Uterus (tissue), 3 donors: ENCODE measurements at regions not wholly inside any gene's neighbourhood (a gene's known extent, or its start where the extent isn't known, plus 50 kb on each side); places are given as distances from the start of the nearest gene placed in this dataset.
A peak's percentile ranks its signal among the peaks of the same experiment; 100 is the strongest.

Source experiments
- DNase-seq, 2 donors: peaks; one replicate each; pipeline ENCODE4 v3.0.0-alpha.2; 2019 to 2020
- H3K27ac ChIP-seq, 2 donors: fragments of 200-600 bp; sonication (generic); 1 replicate in 1 of 2; 2 replicates in 1 of 2; pipeline ENCODE4 v1.5.1; 2016 to 2018
- H3K27me3 ChIP-seq, 2 donors: fragments of 200-600 bp; sonication (generic); one replicate each; pipeline ENCODE4 v1.5.1; 2018 to 2019; ENCODE audit warnings: control low read depth in 1 of 2
- H3K36me3 ChIP-seq, 2 donors: fragments of 200-600 bp; sonication (generic); one replicate each; pipeline ENCODE4 v1.5.1; 2019; ENCODE audit warnings: control low read depth in 1 of 2
- H3K4me1 ChIP-seq, 2 donors: fragments of 200-600 bp; sonication (generic); one replicate each; pipeline ENCODE4 v1.5.1; 2018 to 2019; ENCODE audit warnings: control low read depth in 1 of 2
- H3K4me3 ChIP-seq, 2 donors: fragments of 200-600 bp; sonication (generic); 1 replicate in 1 of 2; 2 replicates in 1 of 2; pipeline ENCODE4 v1.5.1; 2018 to 2019; ENCODE audit warnings: mild to moderate bottlenecking in 1 of 2
- H3K9me3 ChIP-seq, 2 donors: fragments of 200-600 bp; sonication (generic); one replicate each; pipeline ENCODE4 v1.5.1; 2019; ENCODE audit warnings: control low read depth in 1 of 2
- CTCF ChIP-seq, 4 experiments: fragments of 200-600 bp in 2 of 4; fragments of 450-650 bp in 2 of 4; sonication (generic) in 2 of 4; IDR thresholded peaks; one replicate each; pipeline ENCODE4 v1.5.1; 2016 to 2019; ENCODE audit warnings: antibody characterized with exemption in 4 of 4, mild to moderate bottlenecking in 2 of 4, moderate library complexity in 1 of 4
- POLR2A ChIP-seq, 2 donors: fragments of 450-650 bp; IDR thresholded peaks; one replicate each; pipeline ENCODE4 v1.6.1; 2016; ENCODE audit warnings: antibody characterized with exemption in 2 of 2, mild to moderate bottlenecking in 1 of 2, moderate library complexity in 1 of 2
- intact Hi-C: fragments of 100-400 bp; cut with DNase I; formaldehyde crosslinking; loops from one replicate; pipeline ENCODE4 v1.15.1; 2023; ENCODE audit warnings: low total_unique reads
- donor health status: DM: yes; HTN: yes; CAD: no.

DNA sequence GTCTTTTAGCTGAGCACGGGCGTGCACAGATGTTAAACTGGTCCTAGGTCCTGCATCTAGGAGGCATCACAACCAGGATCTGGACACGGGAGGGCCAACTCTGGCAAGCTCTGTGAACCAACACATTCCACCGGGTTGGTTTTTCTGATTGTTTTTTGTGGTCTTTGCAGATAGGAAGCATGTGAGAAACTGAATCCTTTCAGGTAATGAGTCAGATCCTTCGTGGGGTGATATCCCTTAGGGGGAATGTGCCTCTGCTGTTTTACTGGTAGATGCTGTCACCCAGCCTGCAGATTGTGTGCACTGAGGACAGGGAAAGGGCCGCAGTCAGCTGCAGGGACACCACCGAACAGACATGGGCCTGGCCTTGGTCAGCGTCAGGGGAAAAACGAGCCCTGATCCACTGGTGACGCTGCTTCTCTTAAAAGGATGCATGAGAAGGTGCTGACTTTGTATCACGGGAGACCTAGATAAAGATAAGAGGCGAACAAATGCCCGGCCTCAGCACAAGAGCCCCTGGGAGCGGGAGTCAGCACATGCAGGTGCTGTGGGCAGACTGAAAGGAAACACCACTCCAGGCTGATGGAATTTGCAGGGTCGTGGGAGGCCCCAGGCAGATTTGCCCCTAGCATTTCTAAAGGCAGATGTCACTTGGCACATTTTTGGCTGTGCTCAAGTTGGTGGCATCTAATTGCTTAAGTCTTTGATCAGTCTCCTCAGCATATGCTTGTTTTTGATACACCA lies 51.1 kb downstream of the DOP1B start:
- TF ChIP-seq POLR2A (IDR thresholded peaks at IDR 0.05), result no peak
- no peak for TF ChIP-seq CTCF (IDR thresholded peaks at IDR 0.05)
- H3K27ac ChIP-seq, result no peak overlapping the region
- intact Hi-C loops, result no loop called here
- no peaks in the 10 kb centered on the region for H3K27me3 ChIP-seq
- H3K36me3 ChIP-seq, result no peaks in the 10 kb centered on the region
- no peak overlapping the region for H3K4me3 ChIP-seq
- no peaks in the 10 kb centered on the region for H3K9me3 ChIP-seq
- no peak for DNase-seq
- H3K4me1 ChIP-seq, result no peaks in the 10 kb centered on the region

- Histone ChIP-seq H3K9me3 (no peaks in the 10 kb centered on the region), H3K27ac (no peak overlapping the region), H3K27me3 (no peaks in the 10 kb centered on the region), H3K4me1 (no peaks in the 10 kb centered on the region), H3K4me3 (no peak overlapping the region), H3K36me3 (no peaks in the 10 kb centered on the region)
- intact Hi-C loops, result no loop called here
- TF ChIP-seq CTCF (IDR thresholded peaks at IDR 0.05) (no peak), POLR2A (IDR thresholded peaks at IDR 0.05) (no peak)
- DNase-seq, result no peak
These were observed 51.8 kb downstream of the DOP1B start for GRCh38 chr21:36208326-36209013.

DNA sequence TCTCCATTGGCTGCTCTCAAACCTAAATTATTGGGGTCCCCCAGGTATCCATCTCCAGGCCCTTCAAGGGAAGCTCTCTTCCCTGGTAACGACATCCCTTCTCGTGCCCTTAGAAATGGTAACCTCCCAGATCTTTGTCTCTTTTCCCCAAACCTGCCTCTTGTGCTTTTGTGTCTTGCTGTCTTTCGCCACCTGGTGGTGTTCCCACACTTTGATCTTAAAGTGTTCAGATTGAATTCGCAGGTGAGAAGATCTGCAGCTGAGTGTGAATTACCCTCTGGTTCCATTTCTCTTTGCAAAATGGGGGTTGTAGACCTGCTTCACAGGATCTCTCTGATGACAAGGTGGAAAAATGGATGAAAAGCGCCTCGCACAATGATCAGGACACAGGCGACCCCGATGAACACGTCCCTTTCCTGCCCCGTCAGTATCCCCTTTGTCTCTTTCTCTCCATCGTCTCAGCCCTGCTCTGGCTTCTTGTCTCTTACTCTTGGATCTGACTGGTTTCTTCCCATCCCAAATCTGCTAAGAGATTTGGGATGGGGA lies 53.1 kb downstream of the DOP1B start:
- H3K9me3 ChIP-seq, result no peaks in the 10 kb centered on the region
- no peak overlapping the region for H3K4me3 ChIP-seq
- H3K4me1 ChIP-seq, result no peaks in the 10 kb centered on the region
- H3K27me3 ChIP-seq, result no peaks in the 10 kb centered on the region
- TF ChIP-seq POLR2A (IDR thresholded peaks at IDR 0.05) (no peak), CTCF (IDR thresholded peaks at IDR 0.05) (peak in 2 of 4 experiments; percentile 13 to 31)
- no peak overlapping the region for H3K27ac ChIP-seq
- peak in 1 of 2 donors; percentile 35 for DNase-seq
- H3K36me3 ChIP-seq, result no peaks in the 10 kb centered on the region
- intact Hi-C loops, result no loop called here

- Histone ChIP-seq H3K4me1 (no peaks in the 10 kb centered on the region), H3K9me3 (no peaks in the 10 kb centered on the region), H3K36me3 (no peaks in the 10 kb centered on the region), H3K27ac (no peak overlapping the region), H3K27me3 (no peaks in the 10 kb centered on the region), H3K4me3 (no peak overlapping the region)
- intact Hi-C loops, result no loop called here
- no peak for TF ChIP-seq CTCF (IDR thresholded peaks at IDR 0.05)
- no peak for TF ChIP-seq POLR2A (IDR thresholded peaks at IDR 0.05)
- DNase-seq, result no peak
These were observed 54.4 kb downstream of the DOP1B start for GRCh38 chr21:36210779-36211659.
